Liver (tissue), 7 donors: ENCODE measurements at regions not wholly inside any gene's neighbourhood (a gene's known extent, or its start where the extent isn't known, plus 50 kb on each side); places are given as distances from the start of the nearest gene placed in this dataset.
"Not testable (repeated sequence)": the region's sequence is repeated elsewhere in the genome, so short reads cannot be mapped to it uniquely, and the experiment has no call there.

ENCODE experiments used
- DNase-seq: peaks from one replicate; pipeline ENCODE4 v3.0.0-alpha.2; 2017; ENCODE audit warnings: low spot score
- H3K27ac ChIP-seq, 2 donors: one replicate each; pipeline ENCODE4 v1.7.0; 2013; ENCODE audit warnings: inconsistent platforms in 2 of 2, low read length in 2 of 2, control low read depth in 1 of 2, low read depth in 1 of 2, mild to moderate bottlenecking in 1 of 2
- H3K27me3 ChIP-seq, 4 donors: one replicate each; pipeline versions ENCODE4 v1.6.1 to v1.7.0; 2013; ENCODE audit warnings: low read length in 3 of 4, inconsistent platforms in 1 of 4, mild to moderate bottlenecking in 1 of 4, moderate library complexity in 1 of 4; ENCODE audit not compliant: control insufficient read depth in 4 of 4, insufficient read depth in 4 of 4
- H3K36me3 ChIP-seq, 4 donors: one replicate each; pipeline versions ENCODE4 v1.6.1 to v1.7.0; 2013; ENCODE audit warnings: low read length in 3 of 4, mild to moderate bottlenecking in 3 of 4, low read depth in 1 of 4, moderate library complexity in 1 of 4; ENCODE audit not compliant: control insufficient read depth in 4 of 4, insufficient read depth in 3 of 4
- H3K4me1 ChIP-seq, 4 donors: one replicate each; pipeline versions ENCODE4 v1.6.1 to v1.7.0; 2013; ENCODE audit warnings: low read length in 3 of 4, mild to moderate bottlenecking in 3 of 4, moderate library complexity in 1 of 4; ENCODE audit not compliant: control insufficient read depth in 4 of 4, insufficient read depth in 4 of 4
- H3K4me3 ChIP-seq, 3 donors: one replicate each; pipeline versions ENCODE4 v1.6.1 to v1.7.0; 2013; ENCODE audit warnings: low read length in 3 of 3, control low read depth in 1 of 3, low read depth in 1 of 3, mild to moderate bottlenecking in 1 of 3
- H3K9ac ChIP-seq, 2 donors: one replicate each; pipeline ENCODE4 v1.7.0; 2013; ENCODE audit warnings: low read length in 2 of 2, mild to moderate bottlenecking in 2 of 2, moderate library complexity in 2 of 2, control low read depth in 1 of 2, low read depth in 1 of 2
- H3K9me3 ChIP-seq, 4 donors: one replicate each; pipeline versions ENCODE4 v1.6.1 to v1.7.0; 2013; ENCODE audit warnings: low read length in 3 of 4; ENCODE audit not compliant: control insufficient read depth in 4 of 4
- ATF3 ChIP-seq: IDR thresholded peaks from 2 replicates; pipeline ENCODE4 v1.6.1; 2016; ENCODE audit warnings: antibody characterized with exemption
- FOXA1 ChIP-seq: IDR thresholded peaks from 2 replicates; pipeline ENCODE4 v1.6.1; 2016; ENCODE audit warnings: antibody characterized with exemption
- FOXA2 ChIP-seq: IDR thresholded peaks from 2 replicates; pipeline ENCODE4 v1.6.1; 2016; ENCODE audit warnings: antibody characterized with exemption
- HNF4A ChIP-seq, 2 donors: conservative IDR thresholded peaks; 2 replicates each; pipeline ENCODE4 v1.6.1; 2016; ENCODE audit warnings: antibody characterized with exemption in 2 of 2, mild to moderate bottlenecking in 2 of 2
- HNF4G ChIP-seq: IDR thresholded peaks from 2 replicates; pipeline ENCODE4 v1.6.1; 2016; ENCODE audit warnings: antibody characterized with exemption
- JUND ChIP-seq, 2 donors: IDR thresholded peaks; 2 replicates each; pipeline ENCODE4 v1.6.1; 2016; ENCODE audit warnings: antibody characterized with exemption in 2 of 2
- MAX ChIP-seq: IDR thresholded peaks from 2 replicates; pipeline ENCODE4 v1.6.1; 2016; ENCODE audit warnings: antibody characterized with exemption
- NR2F2 ChIP-seq: IDR thresholded peaks from 2 replicates; pipeline ENCODE4 v1.6.1; 2016; ENCODE audit warnings: antibody characterized with exemption
- RAD21 ChIP-seq, 2 donors: IDR thresholded peaks; 2 replicates each; pipeline ENCODE4 v1.6.1; 2016; ENCODE audit warnings: antibody characterized with exemption in 2 of 2, mild to moderate bottlenecking in 2 of 2
- REST ChIP-seq: IDR thresholded peaks from 2 replicates; pipeline ENCODE4 v1.6.1; 2016; ENCODE audit warnings: antibody characterized with exemption, mild to moderate bottlenecking
- RXRA ChIP-seq, 2 donors: IDR thresholded peaks; 2 replicates each; pipeline ENCODE4 v1.6.1; 2017 to 2018; ENCODE audit warnings: antibody characterized with exemption in 2 of 2, mild to moderate bottlenecking in 1 of 2
- SP1 ChIP-seq: IDR thresholded peaks from 2 replicates; pipeline ENCODE4 v1.6.1; 2018; ENCODE audit warnings: antibody characterized with exemption, mild to moderate bottlenecking
- TAF1 ChIP-seq: conservative IDR thresholded peaks from 2 replicates; pipeline ENCODE4 v1.6.1; 2016; ENCODE audit warnings: antibody characterized with exemption, mild to moderate bottlenecking
- YY1 ChIP-seq: IDR thresholded peaks from 2 replicates; pipeline ENCODE4 v1.6.1; 2016; ENCODE audit warnings: antibody characterized with exemption, mild to moderate bottlenecking
- ZBTB33 ChIP-seq: IDR thresholded peaks from 2 replicates; pipeline ENCODE4 v1.6.1; 2016; ENCODE audit warnings: antibody characterized with exemption
- WGBS: extraction: QIAGEN DNeasy Blood & Tissue Kit; methylation state at CpG from one replicate; pipeline ENCODE4 v1.1.7; 2013; 5-methylcytosine and 5-hydroxymethylcytosine counted together
- donor health status: healthy.
- donor health status: healthy.
- donor health status: healthy.
- donor health status: healthy.

GRCh38 chrX:87160435-87161010 lies 357.1 kb upstream of the KLHL4 start:
- H3K36me3 ChIP-seq = no peaks in the 10 kb centered on the region
- H3K9me3 ChIP-seq = peaks cover 0 to 2% (median 0%) of the 10 kb centered on the region in 4 donors
- DNase-seq = no peak
- H3K4me1 ChIP-seq = no peaks in the 10 kb centered on the region
- no peak overlapping the region for H3K27ac ChIP-seq
- TF ChIP-seq NR2F2 = no peak
- no peak for TF ChIP-seq FOXA1
- no peak for TF ChIP-seq TAF1
- TF ChIP-seq MAX = no peak
- TF ChIP-seq SP1 = no peak
- TF ChIP-seq JUND (IDR thresholded peaks at IDR 0.05) = no peak
- TF ChIP-seq YY1 = no peak
- TF ChIP-seq ZBTB33 = no peak
- no peak for TF ChIP-seq FOXA2
- TF ChIP-seq HNF4A (conservative IDR thresholded peaks at IDR 0.05) = no peak
- TF ChIP-seq HNF4G = no peak
- H3K9ac ChIP-seq = no peak overlapping the region
- 61% methylated on average over 4 of the region's 4 CpGs for WGBS
- no peaks in the 10 kb centered on the region for H3K27me3 ChIP-seq
- no peak overlapping the region for H3K4me3 ChIP-seq

DNA sequence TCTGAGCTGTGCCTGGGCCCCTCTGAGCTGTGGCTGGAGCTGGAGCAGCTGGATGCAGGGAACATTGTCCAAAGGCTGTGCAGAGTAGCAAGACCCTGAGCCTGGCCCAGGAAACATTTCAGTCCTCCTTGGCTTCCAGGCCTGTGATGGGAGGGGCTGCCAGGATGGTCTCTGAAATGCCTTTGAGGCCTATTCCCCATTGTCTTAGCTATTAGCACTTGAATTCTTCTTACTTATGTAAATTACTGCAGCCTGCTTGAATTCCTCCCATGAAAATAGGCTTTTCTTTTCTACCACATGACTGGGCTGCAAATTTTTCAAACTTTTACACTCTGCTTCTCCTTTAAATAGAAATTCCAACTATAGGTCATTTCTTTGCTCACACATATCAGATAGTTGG lies 349.8 kb upstream of the KLHL4 start:
- Histone ChIP-seq H3K27me3 (no peaks in the 10 kb centered on the region), H3K9ac (no peak overlapping the region), H3K36me3 (no peaks in the 10 kb centered on the region), H3K9me3 (no peaks in the 10 kb centered on the region), H3K4me1 (no peaks in the 10 kb centered on the region), H3K27ac (no peak overlapping the region), H3K4me3 (no peak overlapping the region)
- DNase-seq = no peak
- TF ChIP-seq SP1 (no peak), RAD21 (IDR thresholded peaks at IDR 0.05) (no peak), HNF4G (no peak), ZBTB33 (no peak), NR2F2 (no peak), HNF4A (conservative IDR thresholded peaks at IDR 0.05) (no peak), YY1 (no peak), ATF3 (no peak), MAX (no peak), TAF1 (no peak), REST (no peak), RXRA (IDR thresholded peaks at IDR 0.05) (no peak), FOXA1 (no peak)

GRCh38 chrX:87178009-87178408 lies 339.6 kb upstream of the KLHL4 start:
- DNase-seq, H3K9me3 ChIP-seq, H3K9ac ChIP-seq, H3K4me3 ChIP-seq, H3K27ac ChIP-seq, H3K36me3 ChIP-seq, H3K4me1 ChIP-seq, H3K27me3 ChIP-seq: not testable (repeated sequence)
